GM18499 (cell line): ENCODE measurements at regions not wholly inside any gene's neighbourhood (a gene's known extent, or its start where the extent isn't known, plus 50 kb on each side); places are given as distances from the start of the nearest gene placed in this dataset.
"Not testable (repeated sequence)": the region's sequence is repeated elsewhere in the genome, so short reads cannot be mapped to it uniquely, and the experiment has no call there.

ENCODE experiments used
- ATAC-seq: cut with Tn5 transposase; IDR thresholded peaks from one replicate; pipeline ENCODE4 v1.9.1; 2021; ENCODE audit warnings: moderate number of reproducible peaks; ENCODE audit not compliant: insufficient read depth, unreplicated experiment

DNA sequence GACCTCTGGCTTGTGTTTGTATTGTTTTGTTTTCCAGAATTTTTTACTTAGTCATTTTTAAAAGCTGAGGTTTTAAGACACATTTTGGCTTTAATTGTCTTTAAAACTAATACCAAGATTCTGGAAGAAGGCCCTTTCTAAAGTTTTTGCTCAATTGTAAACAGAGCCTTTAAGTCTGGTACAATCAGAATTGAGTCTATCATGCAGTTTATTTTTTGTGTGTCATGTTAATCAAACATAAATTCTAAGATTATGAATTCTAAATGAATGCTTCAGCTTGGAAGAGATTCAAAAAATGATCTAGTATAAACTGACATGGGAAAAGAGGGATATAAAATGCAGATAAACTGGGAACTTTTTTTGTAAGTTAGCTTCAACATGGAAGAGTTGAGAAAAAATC lies 882.7 kb downstream of the TLE1 start:
- ATAC-seq, result no peak

- no peak for ATAC-seq
Measured at GRCh38 chr9:80804873-80805272, 884.5 kb downstream of the TLE1 start.

DNA sequence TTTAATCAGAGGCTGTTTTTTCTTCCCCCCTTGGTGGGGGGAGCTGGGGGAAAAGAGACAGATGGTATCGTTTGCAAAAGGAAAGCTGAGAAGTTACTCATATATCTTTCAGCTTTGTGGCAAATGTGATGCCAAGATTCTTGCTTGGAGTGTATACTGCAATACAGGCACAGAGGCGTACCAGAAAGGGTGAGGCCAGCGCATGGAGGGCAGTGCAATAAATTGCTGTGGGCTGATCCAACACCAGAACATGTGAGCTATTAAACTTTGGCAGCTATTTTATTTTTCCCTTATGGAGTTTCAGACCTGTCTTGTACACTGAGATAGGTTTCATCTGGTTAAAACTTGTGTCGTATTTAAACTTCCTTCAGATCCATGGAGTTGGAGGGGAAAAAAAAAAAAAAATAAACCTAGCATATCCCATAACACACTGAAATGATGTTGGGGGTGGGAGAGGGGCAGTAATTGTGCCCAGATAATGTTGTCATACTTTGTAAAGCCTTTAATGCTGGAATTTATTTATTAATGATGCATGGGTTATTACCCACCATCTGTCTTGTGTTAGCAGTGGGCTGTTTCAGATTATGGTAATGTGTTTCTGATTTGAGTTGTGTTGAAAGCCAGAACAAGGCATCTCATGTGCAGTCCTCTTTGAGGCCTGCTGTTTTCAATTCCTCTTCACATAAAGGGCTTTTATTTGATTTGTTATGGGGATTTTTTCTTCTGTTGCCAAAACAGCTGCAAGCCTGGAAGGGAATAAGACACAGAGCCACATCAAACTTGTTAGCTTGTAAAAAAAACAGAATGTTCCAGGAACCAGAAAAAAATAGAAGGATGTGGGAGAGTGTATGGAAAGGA lies 891.3 kb downstream of the TLE1 start:
- no peak for ATAC-seq

DNA sequence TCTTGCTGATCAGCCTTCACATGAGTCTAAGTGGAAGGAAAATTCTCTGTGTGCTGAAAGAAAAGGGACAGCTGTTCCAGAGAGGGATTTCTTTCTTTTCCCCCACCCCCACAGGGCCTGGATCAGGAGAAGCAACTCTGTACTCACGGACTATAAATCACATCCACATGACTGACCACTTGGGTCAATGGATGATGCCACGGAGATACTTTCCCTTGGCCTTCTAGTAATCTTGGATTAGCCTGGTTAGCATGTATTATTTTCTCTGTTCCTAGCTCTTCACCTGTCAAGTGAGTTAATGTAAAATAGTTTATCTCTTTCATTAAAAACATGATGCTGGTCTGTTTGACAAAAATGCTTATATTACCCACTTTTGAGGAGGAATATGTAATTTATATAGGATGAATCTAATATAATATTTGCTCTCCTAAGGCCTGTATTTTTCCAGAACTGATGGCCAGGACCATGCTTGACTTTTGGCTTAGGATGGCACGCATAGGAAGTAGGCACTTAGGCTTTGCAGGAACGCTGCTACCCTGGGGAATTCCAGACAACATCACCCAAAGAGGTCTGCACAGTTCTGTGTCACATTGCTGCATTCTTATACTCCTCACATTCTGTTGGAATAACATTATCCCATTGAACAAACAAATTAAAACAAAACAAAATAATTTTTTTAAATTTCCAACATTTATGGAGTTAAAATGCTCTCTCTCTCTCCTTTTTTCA lies 892.1 kb downstream of the TLE1 start:
- no peak for ATAC-seq

GRCh38 chr9:80796632-80797031 lies 892.7 kb downstream of the TLE1 start:
- no peak for ATAC-seq

DNA sequence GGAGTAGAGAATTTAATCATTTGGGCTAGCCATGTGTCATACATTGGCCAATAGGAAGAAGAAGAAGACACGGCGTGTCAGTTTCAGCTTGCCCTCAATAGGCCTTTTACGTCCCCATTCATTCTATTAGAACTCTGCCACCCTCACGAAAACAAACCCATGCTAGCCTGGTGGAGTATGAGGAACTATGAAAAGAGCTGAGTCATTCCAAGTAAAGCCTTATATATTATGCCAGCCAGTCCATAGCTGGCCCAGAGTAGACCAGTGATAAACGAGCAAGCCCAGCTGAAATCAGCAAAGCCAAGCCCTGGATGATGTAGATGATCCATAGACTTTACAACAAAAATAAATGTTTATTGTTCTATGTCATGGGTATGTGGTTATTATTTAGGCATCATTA lies 895.1 kb downstream of the TLE1 start:
- ATAC-seq, result no peak

GRCh38 chr9:80793706-80794105 lies 895.6 kb downstream of the TLE1 start:
- no peak for ATAC-seq

GRCh38 chr9:80792726-80793125 lies 896.6 kb downstream of the TLE1 start:
- ATAC-seq, result no peak

GRCh38 chr9:80791836-80792235 lies 897.5 kb downstream of the TLE1 start:
- ATAC-seq, result no peak

GRCh38 chr9:80790764-80791163 lies 898.6 kb downstream of the TLE1 start:
- no peak for ATAC-seq

GRCh38 chr9:80789831-80790230 lies 899.5 kb downstream of the TLE1 start:
- ATAC-seq, result no peak

- no peak for ATAC-seq
Measured at GRCh38 chr9:80787636-80788035, 901.7 kb downstream of the TLE1 start.

DNA sequence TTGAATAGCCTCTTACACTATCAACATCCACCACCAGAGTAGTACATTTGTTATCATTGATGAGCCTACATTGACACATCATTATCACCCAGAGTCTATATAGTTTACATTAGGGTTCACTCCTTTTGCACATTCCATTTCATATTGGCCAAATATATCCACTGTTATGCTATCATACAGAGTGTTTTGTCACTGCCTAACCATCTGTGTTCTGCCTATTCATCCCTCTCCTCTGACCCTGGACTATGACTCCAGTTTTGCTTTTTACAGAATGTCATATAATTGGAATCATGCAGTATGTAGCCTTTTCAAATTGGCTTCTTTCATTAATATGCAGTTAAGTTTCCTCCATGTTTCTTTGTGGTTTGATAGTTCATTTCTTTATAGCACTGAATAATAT lies 904.7 kb downstream of the TLE1 start:
- no peak for ATAC-seq

GRCh38 chr9:80775971-80776370 lies 913.4 kb downstream of the TLE1 start:
- no peak for ATAC-seq

DNA sequence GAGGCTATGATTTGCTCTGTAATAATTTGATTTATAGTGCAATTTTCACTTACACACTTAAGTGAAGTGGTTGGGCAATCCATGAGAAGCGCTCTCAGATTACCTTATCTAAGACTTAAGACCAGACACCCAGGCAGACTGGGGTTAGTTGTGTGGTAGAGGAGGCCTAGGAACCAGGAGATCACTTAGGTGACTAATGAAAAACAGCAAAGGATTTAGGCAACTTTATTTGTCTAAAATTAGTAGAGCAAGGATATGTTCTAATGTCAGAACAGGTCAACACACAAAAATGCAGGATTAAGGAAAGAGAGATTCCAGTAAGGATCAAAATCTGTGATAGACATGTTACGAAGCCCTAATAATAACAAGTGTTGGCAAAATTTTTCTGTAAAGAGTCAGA lies 913.8 kb downstream of the TLE1 start:
- no peak for ATAC-seq

GRCh38 chr9:80771555-80772347 lies 917.6 kb downstream of the TLE1 start:
- no peak for ATAC-seq

DNA sequence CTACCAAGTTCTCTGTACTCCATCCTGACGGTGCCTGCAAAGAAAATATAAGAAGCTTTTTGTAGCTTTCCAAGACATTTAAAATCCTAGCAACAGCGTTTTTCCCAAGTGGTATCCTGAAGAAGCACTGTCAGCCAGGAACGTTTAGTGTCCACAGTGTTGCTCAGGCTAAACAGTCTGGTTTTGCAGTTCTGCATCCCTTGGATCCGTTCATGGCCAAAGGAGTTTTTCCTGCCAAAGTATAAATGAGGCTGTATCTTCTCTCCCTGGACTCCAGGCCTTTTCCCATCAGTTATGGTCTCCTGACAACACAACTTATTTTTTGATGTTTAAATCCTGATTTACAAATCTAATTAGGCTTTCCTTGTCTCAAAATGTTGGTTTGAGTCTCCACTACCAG lies 925.8 kb downstream of the TLE1 start:
- no peak for ATAC-seq

- ATAC-seq, result no peak
Measured at GRCh38 chr9:80755586-80755985, 933.8 kb downstream of the TLE1 start.

DNA sequence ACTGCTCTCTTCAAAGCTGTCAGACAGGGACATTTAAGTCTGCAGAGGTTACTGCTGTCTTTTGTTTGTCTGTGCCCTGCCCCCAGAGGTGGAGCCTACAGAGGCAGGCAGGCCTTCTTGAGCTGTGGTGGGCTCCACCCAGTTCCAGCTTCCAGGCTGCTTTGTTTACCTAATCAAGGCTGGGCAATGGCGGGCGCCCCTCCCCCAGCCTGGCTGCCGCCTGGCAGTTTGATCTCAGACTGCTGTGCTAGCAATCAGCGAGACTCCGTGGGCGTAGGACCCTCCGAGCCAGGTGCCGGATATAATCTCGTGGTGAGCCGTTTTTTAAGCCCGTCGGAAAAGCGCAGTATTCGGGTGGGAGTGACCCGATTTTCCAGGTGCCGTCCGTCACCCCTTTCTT lies 942.3 kb downstream of the TLE1 start:
- not testable (repeated sequence) for ATAC-seq

DNA sequence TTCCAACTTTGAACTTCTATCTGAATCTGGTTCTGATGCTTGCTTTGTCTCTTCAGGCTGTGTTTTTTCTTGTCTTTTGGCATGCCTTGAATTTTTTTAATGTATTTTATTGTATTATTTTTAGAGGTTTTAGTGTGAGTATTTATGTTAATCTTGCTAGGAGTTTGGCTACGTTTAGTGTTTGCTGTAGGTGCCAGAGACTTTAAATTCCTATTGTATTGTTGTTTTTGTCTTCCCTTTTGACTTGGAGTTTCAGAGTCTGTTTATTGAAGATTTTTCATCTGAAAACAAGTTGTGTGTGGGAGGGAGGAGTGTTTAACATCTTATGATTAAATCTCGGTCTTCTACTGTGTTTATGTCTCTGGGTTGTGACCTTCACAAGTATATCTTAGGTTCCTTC lies 956.8 kb downstream of the TLE1 start:
- no peak for ATAC-seq

DNA sequence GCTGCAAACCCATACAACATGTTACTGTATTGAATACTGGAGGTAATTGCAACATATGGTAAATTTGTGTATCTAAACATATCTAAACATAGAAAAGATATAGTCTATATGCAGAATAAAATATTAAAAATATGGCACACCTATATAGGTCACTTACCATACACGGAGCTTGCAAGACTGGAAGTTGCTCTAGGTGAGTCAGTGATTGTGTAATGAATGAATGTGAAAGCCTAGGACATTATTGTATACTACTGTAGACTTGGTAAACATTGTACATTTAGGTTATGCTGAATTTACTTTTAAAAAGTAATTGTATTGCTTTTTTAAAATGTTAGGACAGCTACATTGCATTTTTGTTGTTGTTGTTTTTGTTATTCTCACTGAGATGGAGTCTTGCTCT lies 968.8 kb downstream of the TLE1 start:
- no peak for ATAC-seq
